Epithelial cell of proximal tubule (primary cell): ENCODE measurements at regions not wholly inside any gene's neighbourhood (a gene's known extent, or its start where the extent isn't known, plus 50 kb on each side); places are given as distances from the start of the nearest gene placed in this dataset.

Source experiments
- DNase-seq: peaks from one replicate; pipeline ENCODE4 v3.0.0-alpha.2; 2011; ENCODE audit warnings: low read depth
- H3K4me3 ChIP-seq: 2 replicates; pipeline ENCODE4 v1.5.1; 2011; ENCODE audit warnings: low read depth, mild to moderate bottlenecking, low read length
- TF ChIP-seq, protein P1 (sequence below): conservative IDR thresholded peaks from 2 replicates; pipeline ENCODE4 v1.5.1; 2012; ENCODE audit warnings: low read depth, mild to moderate bottlenecking, low read length

DNA sequence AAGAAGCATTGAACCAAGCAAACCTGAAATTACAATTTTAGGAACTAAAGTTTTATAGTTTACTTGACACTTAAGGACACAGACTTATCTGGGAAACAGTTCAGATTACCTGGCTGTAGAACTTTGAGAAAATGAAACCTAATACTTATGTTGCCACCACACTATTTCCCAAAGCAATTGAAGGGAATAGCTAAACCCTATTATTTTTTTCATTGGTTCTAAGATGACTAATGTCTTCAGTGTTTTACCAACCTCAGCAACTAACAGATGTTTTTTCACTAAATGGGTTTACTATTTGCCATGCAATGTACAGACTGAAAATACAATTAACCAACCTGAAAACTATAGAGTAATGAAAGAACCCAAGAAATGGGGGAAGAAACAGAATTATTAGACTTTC is 689.6 kb downstream of the SORCS1 start:
- TF ChIP-seq, protein P1, sequence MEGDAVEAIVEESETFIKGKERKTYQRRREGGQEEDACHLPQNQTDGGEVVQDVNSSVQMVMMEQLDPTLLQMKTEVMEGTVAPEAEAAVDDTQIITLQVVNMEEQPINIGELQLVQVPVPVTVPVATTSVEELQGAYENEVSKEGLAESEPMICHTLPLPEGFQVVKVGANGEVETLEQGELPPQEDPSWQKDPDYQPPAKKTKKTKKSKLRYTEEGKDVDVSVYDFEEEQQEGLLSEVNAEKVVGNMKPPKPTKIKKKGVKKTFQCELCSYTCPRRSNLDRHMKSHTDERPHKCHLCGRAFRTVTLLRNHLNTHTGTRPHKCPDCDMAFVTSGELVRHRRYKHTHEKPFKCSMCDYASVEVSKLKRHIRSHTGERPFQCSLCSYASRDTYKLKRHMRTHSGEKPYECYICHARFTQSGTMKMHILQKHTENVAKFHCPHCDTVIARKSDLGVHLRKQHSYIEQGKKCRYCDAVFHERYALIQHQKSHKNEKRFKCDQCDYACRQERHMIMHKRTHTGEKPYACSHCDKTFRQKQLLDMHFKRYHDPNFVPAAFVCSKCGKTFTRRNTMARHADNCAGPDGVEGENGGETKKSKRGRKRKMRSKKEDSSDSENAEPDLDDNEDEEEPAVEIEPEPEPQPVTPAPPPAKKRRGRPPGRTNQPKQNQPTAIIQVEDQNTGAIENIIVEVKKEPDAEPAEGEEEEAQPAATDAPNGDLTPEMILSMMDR = no peak
- no peak for DNase-seq
- no peak overlapping the region for H3K4me3 ChIP-seq

DNA sequence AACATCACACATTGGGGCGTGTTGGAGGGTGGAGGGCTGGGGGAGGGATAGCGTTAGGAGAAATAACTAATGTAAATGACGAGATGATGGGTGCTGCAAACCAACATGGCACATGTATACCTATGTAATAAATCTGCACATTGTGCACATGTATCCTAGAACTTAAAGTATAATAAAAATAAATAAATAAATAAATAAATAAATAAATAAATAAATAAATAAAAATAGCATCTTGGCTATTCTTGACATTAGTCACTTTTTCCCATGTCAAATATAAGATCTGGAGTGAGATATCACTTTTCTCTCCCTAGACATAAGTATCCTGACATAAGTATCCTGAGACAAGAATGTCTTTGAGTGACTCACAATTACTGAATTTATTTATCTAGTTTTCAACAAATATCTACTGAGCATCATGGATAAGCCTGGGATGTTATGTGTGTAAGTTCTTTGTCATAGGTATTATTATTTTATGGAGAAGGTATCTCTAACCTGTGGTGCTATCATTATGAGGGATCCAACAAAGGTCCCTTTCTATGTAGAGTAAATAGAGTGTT is 691.3 kb downstream of the SORCS1 start:
- no peak for DNase-seq
- TF ChIP-seq, protein P1 = no peak
- no peak overlapping the region for H3K4me3 ChIP-seq

DNA sequence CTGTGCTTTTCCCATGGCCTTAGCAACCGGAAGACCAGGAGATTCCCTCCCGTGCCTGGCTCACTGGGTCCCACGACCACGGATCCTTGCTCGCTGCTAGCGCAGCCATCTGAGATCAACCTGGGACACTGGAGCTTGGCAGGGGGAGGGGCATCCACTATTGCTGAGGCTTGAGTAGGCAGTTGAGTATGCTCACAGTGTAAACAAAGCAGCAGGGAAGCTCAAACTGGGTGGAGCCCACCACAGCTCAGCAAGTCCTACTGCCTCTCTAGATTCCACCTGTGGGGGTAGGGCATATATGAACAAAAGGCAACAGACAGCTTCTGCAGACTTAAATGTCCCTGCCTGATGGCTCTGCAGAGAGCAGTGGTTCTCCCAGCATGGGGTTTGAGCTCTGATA is 697.0 kb downstream of the SORCS1 start:
- TF ChIP-seq, protein P1 = no peak
- H3K4me3 ChIP-seq = no peak overlapping the region
- no peak for DNase-seq

DNA sequence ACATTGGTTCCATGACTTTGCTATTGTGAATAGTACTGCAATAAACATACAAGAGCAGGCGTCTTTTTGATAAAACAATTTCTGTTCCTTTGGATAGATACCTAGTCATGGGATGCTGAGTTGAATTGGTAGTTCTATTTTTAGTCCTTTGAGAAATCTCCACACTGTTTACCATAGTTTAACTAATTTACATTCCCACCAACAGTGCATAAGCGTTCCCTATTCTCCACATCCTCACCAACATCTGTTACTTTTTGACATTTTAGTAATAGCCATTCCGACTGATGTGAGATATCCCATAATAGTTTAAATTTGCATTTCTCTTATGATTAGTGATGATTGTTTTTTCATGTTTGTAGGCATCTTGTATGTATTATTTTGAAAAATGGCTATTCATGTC is 707.0 kb downstream of the SORCS1 start:
- no peak overlapping the region for H3K4me3 ChIP-seq
- TF ChIP-seq, protein P1 = no peak
- no peak for DNase-seq

DNA sequence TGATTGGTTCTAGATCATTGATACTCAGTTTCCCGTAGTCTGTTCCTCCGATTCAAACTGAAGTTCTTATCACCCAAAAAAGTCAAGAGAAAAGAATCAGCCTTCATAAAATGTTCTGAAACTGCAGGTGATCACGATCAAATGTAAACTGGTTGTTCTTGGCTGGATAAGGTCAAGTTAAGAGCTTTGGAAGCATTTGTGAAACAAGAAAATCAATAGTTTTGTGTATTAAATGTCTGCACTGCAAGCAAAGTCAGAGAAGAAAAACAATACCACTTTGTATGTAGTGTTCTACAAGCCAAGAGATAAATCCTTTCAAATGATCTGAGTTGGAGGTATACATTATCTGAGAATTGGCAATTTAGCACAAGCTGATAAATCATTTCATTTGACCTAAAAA is 710.3 kb downstream of the SORCS1 start:
- no peak for DNase-seq
- no peak overlapping the region for H3K4me3 ChIP-seq
- TF ChIP-seq, protein P1 = no peak

DNA sequence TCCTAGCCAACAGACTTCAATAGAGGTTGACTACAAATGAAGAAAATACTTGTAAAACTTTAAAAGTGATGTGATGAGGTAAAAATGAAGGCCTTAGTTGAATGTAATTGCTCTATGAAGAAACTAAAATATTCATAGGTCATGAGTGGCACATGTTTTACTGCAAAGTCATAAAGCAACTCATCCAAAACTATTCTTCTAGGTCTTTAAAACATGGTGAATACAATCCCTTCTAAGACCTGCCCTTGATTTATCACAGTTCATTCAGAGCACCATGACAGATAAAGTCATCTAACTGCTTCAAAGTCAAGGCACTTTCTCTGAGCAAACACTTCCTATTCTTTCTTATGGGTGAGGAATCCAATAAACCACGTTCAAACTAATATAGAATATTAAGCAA is 713.5 kb downstream of the SORCS1 start:
- DNase-seq = no peak
- no peak overlapping the region for H3K4me3 ChIP-seq
- TF ChIP-seq, protein P1 = no peak

DNA sequence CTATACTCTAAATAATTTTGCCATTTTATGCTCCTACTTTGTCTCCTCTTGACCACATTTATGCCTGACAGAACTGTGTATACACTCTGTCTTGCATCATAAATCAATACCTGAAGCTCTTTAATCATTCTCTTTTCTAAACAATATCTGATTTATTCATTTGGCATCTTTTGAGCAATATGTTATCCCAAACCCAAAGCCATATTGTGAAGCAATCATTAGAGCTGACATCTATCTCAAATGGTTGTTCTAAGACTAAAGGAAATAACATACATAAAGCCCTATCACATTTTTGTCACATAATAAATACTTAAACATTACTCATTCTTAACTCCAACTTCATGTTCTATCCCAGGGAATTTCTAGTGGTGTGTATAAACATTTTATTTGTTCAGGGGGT is 717.6 kb downstream of the SORCS1 start:
- TF ChIP-seq, protein P1 = no peak
- DNase-seq = no peak

More for the DNA sequence above, 717.6 kb downstream of the SORCS1 start:
- H3K4me3 ChIP-seq = no peak overlapping the region
